ENCODE measurements at regions not wholly inside any gene's neighbourhood (a gene's known extent, or its start where the extent isn't known, plus 50 kb on each side); places are given as distances from the start of the nearest gene placed in this dataset.
"Not testable (repeated sequence)": the region's sequence is repeated elsewhere in the genome, so short reads cannot be mapped to it uniquely, and the experiment has no call there.

DNA sequence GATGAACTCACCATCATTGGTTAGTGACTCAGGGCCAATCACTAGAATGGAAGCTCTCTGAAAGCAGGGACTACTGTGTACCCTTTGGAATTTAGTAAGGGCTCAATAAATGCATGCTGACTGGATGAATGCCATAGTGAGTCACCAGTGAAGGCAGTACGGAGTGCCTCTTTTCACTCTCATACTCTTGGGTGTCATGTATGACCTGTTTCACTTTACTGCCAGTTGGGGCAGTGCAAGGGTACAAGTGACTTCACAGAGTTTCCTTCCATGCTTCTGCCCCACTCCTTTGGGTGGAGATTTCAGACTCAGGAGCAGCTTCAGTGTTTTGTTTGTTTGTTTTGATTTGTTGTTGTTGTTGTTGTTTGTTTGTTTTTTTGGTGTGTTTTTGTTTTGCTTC, 57.7 kb downstream of the SOX3 start:
- DNase-seq = no peak

DNA sequence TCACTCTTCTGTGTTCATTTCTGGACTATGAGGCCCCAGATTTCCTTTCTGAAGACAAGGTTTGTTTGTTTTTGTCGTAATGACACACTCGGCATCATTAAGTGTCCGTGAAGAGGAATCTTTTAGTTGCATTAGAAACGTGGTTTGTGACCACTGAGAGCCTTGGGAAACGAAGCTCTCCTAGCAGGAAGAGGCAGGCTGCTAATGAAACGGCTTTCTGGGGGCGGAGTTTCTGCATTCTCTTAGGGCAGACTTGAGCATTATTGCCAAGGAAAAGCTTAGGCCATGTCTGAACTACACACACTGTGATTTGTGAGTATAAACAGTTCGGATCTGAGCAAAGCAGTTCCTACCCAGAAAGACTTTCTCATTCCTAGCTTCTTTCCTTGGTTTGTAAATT, 64.0 kb downstream of the SOX3 start:
- DNase-seq = no peak

- DNase-seq = no peak
Observed at GRCh38 chrX:140439476-140439875, 65.4 kb downstream of the SOX3 start.

DNA sequence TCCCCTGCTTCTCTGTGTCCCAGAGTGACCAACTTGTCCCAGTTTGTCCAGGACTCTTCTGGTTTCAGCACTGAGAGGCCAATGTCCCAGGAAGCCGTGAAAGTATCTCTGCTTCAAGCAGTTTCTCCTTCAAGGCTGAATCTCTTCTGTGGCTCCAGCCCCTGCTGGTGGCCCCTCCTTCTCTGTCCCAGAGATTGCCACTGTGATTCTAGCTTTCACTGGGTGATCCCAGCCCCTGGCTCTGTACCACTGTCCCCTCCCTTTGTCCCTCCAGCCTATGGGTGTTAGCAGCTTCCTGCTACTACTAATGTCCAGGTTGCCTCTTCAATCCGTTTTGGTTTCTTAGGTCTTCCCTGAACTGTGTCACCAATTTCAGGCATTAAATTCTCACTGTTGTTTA, 70.5 kb downstream of the SOX3 start:
- no peak for DNase-seq

GRCh38 chrX:140433582-140433981, 71.3 kb downstream of the SOX3 start:
- DNase-seq = no peak

GRCh38 chrX:140432346-140433175, 72.3 kb downstream of the SOX3 start:
- no peak for DNase-seq

GRCh38 chrX:140431521-140431920, 73.3 kb downstream of the SOX3 start:
- no peak for DNase-seq

DNA sequence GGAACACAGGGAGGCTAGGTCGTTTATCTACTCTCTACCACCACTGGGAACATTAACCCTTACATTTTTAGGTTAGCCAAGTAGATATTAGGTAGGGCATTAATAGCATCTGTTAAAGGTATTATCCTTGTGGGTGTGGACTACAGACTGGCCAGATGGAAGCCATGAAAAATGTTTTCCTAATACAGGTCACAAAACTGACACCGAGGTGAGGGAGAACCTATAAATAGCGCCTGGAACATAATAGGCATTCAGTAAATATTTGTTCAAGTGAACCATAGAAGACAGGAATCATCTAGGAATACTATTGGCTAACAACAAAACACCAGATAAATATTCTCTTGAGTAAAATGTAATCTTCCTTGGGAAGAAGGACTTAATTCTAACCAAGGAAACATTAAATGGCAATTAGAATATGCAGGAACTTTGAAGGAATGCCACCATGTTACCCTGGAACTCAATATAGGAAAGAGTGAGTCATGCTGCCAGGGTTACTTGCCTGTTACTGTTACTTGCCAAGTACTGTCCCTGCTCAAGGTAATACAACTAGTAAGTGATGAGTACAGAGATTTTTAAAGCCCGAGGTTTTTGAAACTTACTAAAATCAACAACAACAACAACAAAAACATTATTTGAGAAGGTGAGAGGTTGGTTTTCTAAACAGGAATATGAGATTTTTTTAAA, 79.0 kb downstream of the SOX3 start:
- no peak for DNase-seq

DNA sequence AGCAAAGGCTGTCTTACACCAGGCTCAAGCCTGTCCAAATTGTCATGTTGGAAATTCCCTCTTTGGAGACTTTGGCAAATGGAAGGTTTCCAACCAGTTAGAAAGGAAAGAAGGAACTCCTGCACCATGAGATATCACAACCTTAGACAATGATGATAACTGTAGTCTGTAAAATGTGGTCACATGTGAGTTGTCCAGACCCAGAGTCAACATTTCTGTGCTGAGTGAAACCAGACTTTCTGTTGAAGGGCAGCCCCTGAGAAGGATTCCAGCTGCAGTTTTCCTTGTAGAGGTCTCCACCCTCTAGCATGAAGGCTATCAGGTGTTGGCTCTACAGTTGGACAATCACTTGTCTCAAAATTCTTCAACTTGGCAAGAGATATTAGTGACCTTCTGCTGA, 82.4 kb downstream of the SOX3 start:
- no peak for DNase-seq

GRCh38 chrX:140402131-140402530, 102.7 kb downstream of the SOX3 start:
- DNase-seq = not testable (repeated sequence)

GRCh38 chrX:140396326-140396725, 108.5 kb downstream of the SOX3 start:
- DNase-seq = not testable (repeated sequence)

GRCh38 chrX:140393507-140393906, 111.4 kb downstream of the SOX3 start:
- no peak for DNase-seq

- no peak for DNase-seq
Observed at GRCh38 chrX:140391313-140391712, 113.6 kb downstream of the SOX3 start.

- DNase-seq = no peak
Observed at GRCh38 chrX:140389331-140389730, 115.5 kb downstream of the SOX3 start.

DNA sequence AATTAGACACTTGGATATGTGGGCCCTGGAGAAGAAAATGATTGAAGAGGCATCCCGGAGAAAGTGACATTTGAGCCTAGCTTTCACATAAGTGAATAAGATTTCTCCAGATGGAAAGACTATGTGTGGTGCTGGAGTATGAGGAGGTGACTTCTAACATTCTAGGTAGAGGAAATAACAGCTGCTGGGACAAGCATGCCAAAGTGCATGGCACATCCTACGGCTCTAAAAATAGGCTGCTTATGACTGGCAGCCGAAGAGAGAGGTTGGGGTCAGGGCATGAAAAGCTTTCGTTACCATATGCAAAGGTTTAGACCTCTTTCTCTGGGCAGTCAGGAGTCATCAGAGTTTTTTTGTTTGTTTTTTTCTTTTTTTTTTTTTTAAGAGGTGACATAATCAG, 142.0 kb downstream of the SOX3 start:
- DNase-seq = no peak

DNA sequence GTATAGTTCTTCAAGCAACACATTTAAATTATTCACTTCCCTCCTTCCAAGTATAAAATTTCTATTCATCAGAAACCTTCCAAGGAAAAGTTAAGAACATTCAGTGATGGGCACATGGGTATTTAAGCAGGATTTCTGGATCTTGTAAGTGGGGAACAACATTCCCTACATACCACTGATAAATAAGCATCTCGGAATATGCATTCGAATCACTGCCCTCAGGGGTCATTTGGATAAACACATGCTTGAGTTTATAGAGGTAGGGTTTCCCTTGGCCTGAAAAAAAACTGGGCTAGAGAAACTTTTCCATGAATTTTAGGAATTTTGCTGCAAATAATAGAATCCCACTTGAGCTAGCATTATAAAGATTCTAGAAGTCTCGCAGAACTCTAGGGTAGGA, 143.9 kb downstream of the SOX3 start:
- no peak for DNase-seq

- DNase-seq = no peak
Observed at GRCh38 chrX:140360284-140360683, 144.6 kb downstream of the SOX3 start.

GRCh38 chrX:140355922-140356321, 148.9 kb downstream of the SOX3 start:
- DNase-seq = no peak

DNA sequence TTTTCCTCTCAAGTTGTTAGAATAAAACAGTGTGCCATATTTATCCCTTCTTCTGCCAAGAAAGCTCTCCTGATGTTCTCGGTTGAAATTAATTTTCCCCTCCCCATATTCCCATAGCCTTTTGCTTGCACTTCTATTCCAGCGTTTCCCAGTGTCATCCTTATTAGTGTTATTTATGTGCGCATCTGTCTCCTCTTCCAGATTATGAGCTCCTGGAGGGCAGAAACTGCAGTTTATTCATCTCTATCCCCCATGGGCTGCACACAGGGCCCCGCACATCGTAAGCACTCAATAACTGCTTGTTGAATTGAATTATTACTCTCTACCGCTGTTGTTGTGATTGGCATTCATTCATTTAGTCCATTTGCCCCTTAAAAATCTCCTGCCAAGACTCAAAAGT, 149.4 kb downstream of the SOX3 start:
- DNase-seq = no peak

- no peak for DNase-seq
Observed at GRCh38 chrX:140354431-140355120, 150.3 kb downstream of the SOX3 start.

GRCh38 chrX:140346729-140347128, 158.1 kb downstream of the SOX3 start:
- no peak for DNase-seq

- no peak for DNase-seq
Observed at GRCh38 chrX:140343226-140343868, 161.5 kb downstream of the SOX3 start.

GRCh38 chrX:140342410-140342809, 162.5 kb downstream of the SOX3 start:
- DNase-seq = no peak
